ENCODE measurements at regions not wholly inside any gene's neighbourhood (a gene's known extent, or its start where the extent isn't known, plus 50 kb on each side); places are given as distances from the start of the nearest gene placed in this dataset.

DNA sequence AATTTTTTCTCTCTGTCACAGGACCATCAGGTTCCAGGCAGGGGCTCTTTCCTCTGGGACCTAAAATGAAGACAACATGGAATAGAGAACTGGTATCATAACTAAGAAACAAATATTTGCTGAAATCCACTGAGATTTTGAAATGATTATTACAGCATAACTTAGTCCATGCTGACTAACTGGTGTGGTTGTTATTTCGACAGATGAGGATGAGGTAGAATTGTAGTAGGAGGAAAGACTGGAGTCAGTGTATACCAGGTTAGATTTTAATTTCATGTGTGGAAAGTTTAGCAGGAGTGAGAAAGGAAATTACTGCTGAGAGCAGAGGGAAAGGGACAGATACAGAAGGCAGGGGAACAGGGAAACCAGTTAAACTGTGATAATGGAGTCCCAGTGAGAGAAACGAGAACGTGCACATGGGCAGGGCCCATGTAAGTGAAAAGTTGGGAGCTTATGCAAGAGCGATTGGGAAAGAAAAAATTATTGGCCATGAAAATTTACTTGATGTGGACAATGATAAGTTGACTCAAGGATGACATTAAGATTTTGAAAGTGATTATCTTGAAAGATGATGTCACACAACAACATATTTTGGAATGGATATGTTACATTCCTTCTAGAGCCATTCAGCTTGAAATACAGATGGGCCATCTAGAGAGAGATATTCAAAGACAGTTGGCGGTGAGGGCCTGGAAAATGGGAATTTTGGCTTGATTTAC lies 98.7 kb upstream of the DDIT4L start:
- TF ChIP-seq, protein P1, sequence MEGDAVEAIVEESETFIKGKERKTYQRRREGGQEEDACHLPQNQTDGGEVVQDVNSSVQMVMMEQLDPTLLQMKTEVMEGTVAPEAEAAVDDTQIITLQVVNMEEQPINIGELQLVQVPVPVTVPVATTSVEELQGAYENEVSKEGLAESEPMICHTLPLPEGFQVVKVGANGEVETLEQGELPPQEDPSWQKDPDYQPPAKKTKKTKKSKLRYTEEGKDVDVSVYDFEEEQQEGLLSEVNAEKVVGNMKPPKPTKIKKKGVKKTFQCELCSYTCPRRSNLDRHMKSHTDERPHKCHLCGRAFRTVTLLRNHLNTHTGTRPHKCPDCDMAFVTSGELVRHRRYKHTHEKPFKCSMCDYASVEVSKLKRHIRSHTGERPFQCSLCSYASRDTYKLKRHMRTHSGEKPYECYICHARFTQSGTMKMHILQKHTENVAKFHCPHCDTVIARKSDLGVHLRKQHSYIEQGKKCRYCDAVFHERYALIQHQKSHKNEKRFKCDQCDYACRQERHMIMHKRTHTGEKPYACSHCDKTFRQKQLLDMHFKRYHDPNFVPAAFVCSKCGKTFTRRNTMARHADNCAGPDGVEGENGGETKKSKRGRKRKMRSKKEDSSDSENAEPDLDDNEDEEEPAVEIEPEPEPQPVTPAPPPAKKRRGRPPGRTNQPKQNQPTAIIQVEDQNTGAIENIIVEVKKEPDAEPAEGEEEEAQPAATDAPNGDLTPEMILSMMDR (IDR thresholded peaks at IDR 0.05): no peak
- no peak for DNase-seq (ENCODE audit: low spot score)
- no peaks in the 10 kb centered on the region for H3K9me3 Mint-ChIP-seq (ENCODE audit: low read depth)
- no peak overlapping the region for H3K4me3 Mint-ChIP-seq (ENCODE audit: unreplicated experiment)
- H3K27me3 Mint-ChIP-seq (ENCODE audit: low read depth): no peaks in the 10 kb centered on the region
- no peaks in the 10 kb centered on the region for H3K36me3 Mint-ChIP-seq (ENCODE audit: low read depth)
- peaks cover 13% of the 10 kb centered on the region for H3K4me1 Mint-ChIP-seq (ENCODE audit: low read depth)
- H3K27ac Mint-ChIP-seq (ENCODE audit: unreplicated experiment): no peak overlapping the region

- no peak for DNase-seq (ENCODE audit: low spot score)
- Mint-ChIP-seq H3K4me3 (ENCODE audit: unreplicated experiment) (no peak overlapping the region), H3K4me1 (ENCODE audit: low read depth) (peaks cover 13% of the 10 kb centered on the region), H3K9me3 (ENCODE audit: low read depth) (no peaks in the 10 kb centered on the region), H3K36me3 (ENCODE audit: low read depth) (no peaks in the 10 kb centered on the region), H3K27me3 (ENCODE audit: low read depth) (no peaks in the 10 kb centered on the region), H3K27ac (ENCODE audit: unreplicated experiment) (no peak overlapping the region)
- TF ChIP-seq, protein P1 (IDR thresholded peaks at IDR 0.05): no peak
These were observed 97.9 kb upstream of the DDIT4L start for GRCh38 chr4:100288161-100288560.

DNA sequence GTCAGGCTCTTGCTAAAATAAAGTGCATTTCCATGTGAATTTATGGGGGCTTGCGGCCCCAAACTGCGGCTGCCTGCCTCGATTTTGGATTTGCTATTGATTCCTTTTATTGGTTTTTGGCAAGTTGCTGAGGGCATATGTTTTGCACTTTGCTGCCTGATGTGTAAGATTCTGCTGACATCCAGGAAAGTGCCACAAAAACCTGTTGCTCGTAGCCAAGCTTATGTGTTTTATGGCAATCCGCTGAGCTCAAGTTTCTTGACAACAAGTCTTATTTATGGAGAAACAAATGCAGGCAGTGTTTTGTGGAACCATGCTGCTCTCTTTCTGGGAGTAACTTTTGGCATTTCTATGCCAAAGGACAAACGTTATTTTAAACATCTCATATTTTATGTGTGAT lies 97.3 kb upstream of the DDIT4L start:
- TF ChIP-seq, protein P1 (IDR thresholded peaks at IDR 0.05): no peak
- Mint-ChIP-seq H3K36me3 (ENCODE audit: low read depth) (no peaks in the 10 kb centered on the region), H3K9me3 (ENCODE audit: low read depth) (no peaks in the 10 kb centered on the region), H3K4me3 (ENCODE audit: unreplicated experiment) (no peak overlapping the region), H3K27ac (ENCODE audit: unreplicated experiment) (no peak overlapping the region), H3K27me3 (ENCODE audit: low read depth) (no peaks in the 10 kb centered on the region), H3K4me1 (ENCODE audit: low read depth) (peaks cover 13% of the 10 kb centered on the region)
- DNase-seq (ENCODE audit: low spot score): no peak

GRCh38 chr4:100286636-100287035 lies 96.4 kb upstream of the DDIT4L start:
- H3K9me3 Mint-ChIP-seq (ENCODE audit: low read depth): no peaks in the 10 kb centered on the region
- no peak overlapping the region for H3K27ac Mint-ChIP-seq (ENCODE audit: unreplicated experiment)
- H3K4me1 Mint-ChIP-seq (ENCODE audit: low read depth): peaks cover 13% of the 10 kb centered on the region
- TF ChIP-seq, protein P1 (IDR thresholded peaks at IDR 0.05): no peak
- H3K27me3 Mint-ChIP-seq (ENCODE audit: low read depth): no peaks in the 10 kb centered on the region
- no peak overlapping the region for H3K4me3 Mint-ChIP-seq (ENCODE audit: unreplicated experiment)
- DNase-seq (ENCODE audit: low spot score): no peak
- no peaks in the 10 kb centered on the region for H3K36me3 Mint-ChIP-seq (ENCODE audit: low read depth)

DNA sequence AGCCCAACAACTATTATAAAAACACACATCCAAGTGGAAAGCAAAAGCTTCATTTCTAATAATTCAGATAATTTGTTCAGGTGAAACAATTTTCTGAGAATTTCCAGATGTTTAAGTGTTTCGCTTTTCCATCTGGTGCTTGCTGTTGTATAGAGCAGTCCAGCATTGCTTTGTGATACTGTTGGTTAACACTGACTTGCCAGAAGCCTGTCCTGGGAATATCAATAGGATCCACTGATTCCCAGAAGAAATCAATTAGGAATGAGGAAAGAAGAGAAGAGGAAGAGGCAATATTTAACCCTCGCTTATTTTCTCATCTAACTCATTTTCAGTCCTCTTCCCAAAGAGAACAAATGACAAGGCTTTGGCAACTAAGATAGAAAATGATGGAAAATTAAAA lies 94.9 kb upstream of the DDIT4L start:
- TF ChIP-seq, protein P1 (IDR thresholded peaks at IDR 0.05): no peak
- Mint-ChIP-seq H3K4me3 (ENCODE audit: unreplicated experiment) (no peak overlapping the region), H3K36me3 (ENCODE audit: low read depth) (no peaks in the 10 kb centered on the region), H3K27me3 (ENCODE audit: low read depth) (no peaks in the 10 kb centered on the region), H3K27ac (ENCODE audit: unreplicated experiment) (no peak overlapping the region), H3K4me1 (ENCODE audit: low read depth) (peaks cover 11% of the 10 kb centered on the region), H3K9me3 (ENCODE audit: low read depth) (no peaks in the 10 kb centered on the region)
- no peak for DNase-seq (ENCODE audit: low spot score)

All from chondrocyte (in vitro differentiated cells).